ENCODE measurements at regions not wholly inside any gene's neighbourhood (a gene's known extent, or its start where the extent isn't known, plus 50 kb on each side); places are given as distances from the start of the nearest gene placed in this dataset.

DNA sequence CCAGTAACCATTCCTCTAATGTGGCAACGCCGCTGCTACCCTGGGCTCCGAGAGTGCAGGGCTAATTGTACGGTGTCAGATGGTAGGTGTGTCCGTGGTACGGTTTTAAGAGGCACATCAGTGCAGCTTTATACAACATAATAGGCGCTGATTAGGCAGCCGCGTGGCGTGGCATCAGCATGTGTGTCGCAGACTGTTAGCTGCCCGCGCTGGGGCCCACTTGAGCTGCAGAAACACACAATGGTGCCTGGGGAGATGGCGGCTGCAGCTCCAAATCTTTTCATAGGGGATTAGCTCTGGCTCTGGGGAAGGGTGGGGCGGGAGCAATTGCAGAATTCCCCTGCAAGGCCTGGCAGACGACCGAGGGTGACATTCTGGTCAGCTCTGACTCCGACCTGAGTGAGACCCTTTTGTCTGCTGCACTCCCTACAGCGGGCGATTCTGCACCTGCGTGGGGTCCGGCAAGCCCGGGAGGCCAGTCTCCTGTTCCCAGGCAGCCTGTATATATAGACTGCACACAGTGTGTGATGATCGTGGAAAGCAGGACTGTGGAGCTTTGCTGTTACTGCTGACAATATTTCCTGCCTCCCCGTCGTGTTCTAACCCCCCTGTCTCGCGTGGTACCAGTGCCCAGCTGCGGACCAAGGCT lies 722.7 kb upstream of the CELF2 start:
- Histone ChIP-seq H2AFZ (no peak overlapping the region), H3K27me3 (replicated peaks; ENCODE audit: insufficient read depth) (no peaks in the 10 kb centered on the region), H3K9ac (no peak overlapping the region), H3F3A (ENCODE audit: insufficient read depth) (no peaks in the 10 kb centered on the region), H3K36me3 (ENCODE audit: low read depth) (no peaks in the 10 kb centered on the region), H4K20me1 (ENCODE audit: insufficient read depth) (no peaks in the 10 kb centered on the region), H3K9me2 (ENCODE audit: insufficient read depth) (no peaks in the 10 kb centered on the region), H3K4me1 (ENCODE audit: insufficient read depth) (no peaks in the 10 kb centered on the region), H3K27ac (no peak overlapping the region), H3K9me3 (ENCODE audit: low read depth) (no peaks in the 10 kb centered on the region), H3K79me2 (ENCODE audit: insufficient read depth) (no peaks in the 10 kb centered on the region), H3K4me2 (ENCODE audit: unreplicated experiment) (no peak overlapping the region), H3K4me3 (no peak overlapping the region)
- TF ChIP-seq EZH2 (IDR thresholded peaks at IDR 0.05; ENCODE audit: insufficient read depth, poor library complexity, severe bottlenecking) (no peak), EZH2phosphoT487 (IDR thresholded peaks at IDR 0.05; ENCODE audit: insufficient read depth, low read depth) (no peak)
- in situ Hi-C loops (cut with MboI) = no loop called here
- no peak for DNase-seq
- WGBS, 2 experiments (ENCODE audit: low coverage in 1 of 2, low lambda C conversion rate in 2 of 2, missing lambda C conversion rate in 2 of 2) = 63 to 67% methylated on average over 29 of the region's 29 CpGs

DNA sequence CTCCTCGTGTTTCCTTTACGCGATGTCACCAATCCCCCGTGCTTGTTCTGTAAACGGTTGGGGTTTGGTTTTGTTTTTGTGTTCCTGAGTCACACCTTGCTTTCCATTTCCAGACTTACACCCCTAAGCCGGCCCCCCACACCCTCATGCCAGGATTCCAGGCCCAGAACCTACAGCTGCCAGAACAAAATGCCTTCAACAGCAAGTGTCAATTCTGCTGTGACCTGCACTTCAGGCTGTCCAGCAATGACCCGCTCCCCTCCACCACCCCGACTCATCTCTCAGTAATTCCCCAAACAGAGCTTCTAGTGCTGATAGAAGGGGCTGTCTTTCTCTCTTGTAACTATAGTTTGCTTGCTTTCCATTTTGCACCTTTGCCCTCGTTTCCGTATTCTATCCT lies 722.1 kb upstream of the CELF2 start:
- in situ Hi-C loops (cut with MboI) = no loop called here
- no peak for DNase-seq
- Histone ChIP-seq H3K4me1 (ENCODE audit: insufficient read depth) (no peaks in the 10 kb centered on the region), H3K4me3 (no peak overlapping the region), H3K27me3 (replicated peaks; ENCODE audit: insufficient read depth) (no peaks in the 10 kb centered on the region), H3K27ac (no peak overlapping the region), H3K9me2 (ENCODE audit: insufficient read depth) (no peaks in the 10 kb centered on the region), H3K4me2 (ENCODE audit: unreplicated experiment) (no peak overlapping the region), H3F3A (ENCODE audit: insufficient read depth) (no peaks in the 10 kb centered on the region), H3K36me3 (ENCODE audit: low read depth) (no peaks in the 10 kb centered on the region), H3K79me2 (ENCODE audit: insufficient read depth) (no peaks in the 10 kb centered on the region), H2AFZ (no peak overlapping the region), H3K9ac (no peak overlapping the region), H4K20me1 (ENCODE audit: insufficient read depth) (no peaks in the 10 kb centered on the region), H3K9me3 (ENCODE audit: low read depth) (no peaks in the 10 kb centered on the region)
- no peak for TF ChIP-seq EZH2 (IDR thresholded peaks at IDR 0.05; ENCODE audit: insufficient read depth, poor library complexity, severe bottlenecking)
- TF ChIP-seq EZH2phosphoT487 (IDR thresholded peaks at IDR 0.05; ENCODE audit: insufficient read depth, low read depth) = no peak
- 59 to 60% methylated on average over 10 of the region's 10 CpGs for WGBS, 2 experiments (ENCODE audit: low coverage in 1 of 2, low lambda C conversion rate in 2 of 2, missing lambda C conversion rate in 2 of 2)

DNA sequence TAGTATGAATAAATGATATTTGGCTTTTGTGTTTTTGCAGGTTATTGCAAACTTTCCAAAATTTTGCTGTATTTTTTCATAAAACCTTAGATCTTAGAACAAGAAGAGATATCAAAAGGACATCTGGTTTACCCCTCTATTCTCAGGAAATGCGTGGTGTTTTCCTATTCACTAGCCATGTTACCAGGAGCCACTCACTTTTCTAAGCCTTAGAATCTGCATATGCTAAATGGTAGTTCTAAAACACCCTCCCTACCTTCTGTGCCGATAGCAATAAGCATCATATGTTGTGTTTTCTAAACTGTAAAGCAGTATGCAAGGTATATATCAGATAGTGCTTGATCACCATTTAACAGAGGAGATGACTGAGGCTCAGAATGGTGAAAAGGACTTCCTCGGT lies 715.0 kb upstream of the CELF2 start:
- H2AFZ ChIP-seq = no peak overlapping the region
- no peak for TF ChIP-seq EZH2 (IDR thresholded peaks at IDR 0.05; ENCODE audit: insufficient read depth, poor library complexity, severe bottlenecking)
- TF ChIP-seq EZH2phosphoT487 (IDR thresholded peaks at IDR 0.05; ENCODE audit: insufficient read depth, low read depth) = no peak
- in situ Hi-C loops (cut with MboI) = no loop called here
- no peaks in the 10 kb centered on the region for H4K20me1 ChIP-seq (ENCODE audit: insufficient read depth)
- H3K36me3 ChIP-seq (ENCODE audit: low read depth) = no peaks in the 10 kb centered on the region
- H3K4me1 ChIP-seq (ENCODE audit: insufficient read depth) = no peaks in the 10 kb centered on the region
- DNase-seq = no peak
- H3K9me2 ChIP-seq (ENCODE audit: insufficient read depth) = no peaks in the 10 kb centered on the region
- no peaks in the 10 kb centered on the region for H3K27me3 ChIP-seq (replicated peaks; ENCODE audit: insufficient read depth)
- no peak overlapping the region for H3K4me3 ChIP-seq
- H3K4me2 ChIP-seq (ENCODE audit: unreplicated experiment) = no peak overlapping the region
- H3K79me2 ChIP-seq (ENCODE audit: insufficient read depth) = no peaks in the 10 kb centered on the region
- no peaks in the 10 kb centered on the region for H3F3A ChIP-seq (ENCODE audit: insufficient read depth)
- WGBS, 2 experiments (ENCODE audit: low coverage in 1 of 2, low lambda C conversion rate in 2 of 2, missing lambda C conversion rate in 2 of 2) = 36 to 40% methylated on average over 3 of the region's 3 CpGs
- no peak overlapping the region for H3K9ac ChIP-seq
- H3K9me3 ChIP-seq (ENCODE audit: low read depth) = no peaks in the 10 kb centered on the region
- no peak overlapping the region for H3K27ac ChIP-seq

DNA sequence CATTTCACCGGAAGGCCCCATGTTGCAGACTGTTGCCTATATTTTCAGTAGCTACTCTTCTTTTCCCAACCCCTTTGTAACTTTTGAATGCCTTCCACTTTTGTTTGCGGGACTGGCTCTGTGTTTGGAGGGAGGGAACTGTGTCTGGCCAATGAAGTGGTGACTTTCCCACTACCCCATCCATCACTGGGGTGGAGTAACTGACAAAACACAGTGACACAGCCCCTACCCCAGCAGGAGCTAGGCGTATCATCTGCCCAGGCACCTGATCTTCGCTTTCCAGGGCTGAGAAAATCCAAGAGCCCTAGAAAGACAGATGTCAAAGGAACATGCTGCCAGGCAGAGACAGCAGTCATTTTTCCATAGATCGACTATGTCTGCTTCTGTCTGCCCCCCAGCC lies 710.6 kb upstream of the CELF2 start:
- no peak overlapping the region for H2AFZ ChIP-seq
- no peak for TF ChIP-seq EZH2phosphoT487 (IDR thresholded peaks at IDR 0.05; ENCODE audit: insufficient read depth, low read depth)
- TF ChIP-seq EZH2 (IDR thresholded peaks at IDR 0.05; ENCODE audit: insufficient read depth, poor library complexity, severe bottlenecking) = no peak
- H3K4me1 ChIP-seq (ENCODE audit: insufficient read depth) = no peaks in the 10 kb centered on the region
- no peaks in the 10 kb centered on the region for H3F3A ChIP-seq (ENCODE audit: insufficient read depth)
- DNase-seq = no peak
- in situ Hi-C loops (cut with MboI) = no loop called here
- H3K79me2 ChIP-seq (ENCODE audit: insufficient read depth) = no peaks in the 10 kb centered on the region
- WGBS, 2 experiments (ENCODE audit: low coverage in 1 of 2, low lambda C conversion rate in 2 of 2, missing lambda C conversion rate in 2 of 2) = 46 to 48% methylated on average over 5 of the region's 5 CpGs
- no peak overlapping the region for H3K4me3 ChIP-seq
- H3K36me3 ChIP-seq (ENCODE audit: low read depth) = no peaks in the 10 kb centered on the region
- H3K27ac ChIP-seq = no peak overlapping the region
- H3K9me2 ChIP-seq (ENCODE audit: insufficient read depth) = no peaks in the 10 kb centered on the region
- H3K9ac ChIP-seq = no peak overlapping the region
- H3K4me2 ChIP-seq (ENCODE audit: unreplicated experiment) = no peak overlapping the region
- H3K9me3 ChIP-seq (ENCODE audit: low read depth) = no peaks in the 10 kb centered on the region
- no peaks in the 10 kb centered on the region for H3K27me3 ChIP-seq (replicated peaks; ENCODE audit: insufficient read depth)
- H4K20me1 ChIP-seq (ENCODE audit: insufficient read depth) = no peaks in the 10 kb centered on the region

DNA sequence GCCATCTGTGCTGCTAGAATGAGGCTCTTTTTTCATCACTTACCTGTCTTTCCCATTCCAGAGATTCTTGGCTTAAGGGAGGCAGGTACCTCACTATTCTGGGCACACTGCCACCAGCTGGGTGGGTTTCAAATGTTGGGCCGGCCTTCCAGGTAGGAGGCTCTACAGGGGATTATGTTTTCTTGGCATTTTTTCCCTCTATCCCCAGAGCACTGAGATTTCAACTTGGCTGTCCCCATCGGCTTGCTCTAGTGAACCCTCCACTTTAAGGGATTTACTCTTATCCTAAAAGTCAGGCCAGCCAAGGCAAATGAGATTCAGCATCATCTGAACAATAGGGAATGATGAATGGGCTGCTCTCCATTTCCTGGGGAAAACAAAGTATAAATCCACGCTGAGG lies 710.1 kb upstream of the CELF2 start:
- H3K36me3 ChIP-seq (ENCODE audit: low read depth) = no peaks in the 10 kb centered on the region
- H4K20me1 ChIP-seq (ENCODE audit: insufficient read depth) = no peaks in the 10 kb centered on the region
- no peak for DNase-seq
- H3K27ac ChIP-seq = no peak overlapping the region
- no peaks in the 10 kb centered on the region for H3K27me3 ChIP-seq (replicated peaks; ENCODE audit: insufficient read depth)
- no peaks in the 10 kb centered on the region for H3K4me1 ChIP-seq (ENCODE audit: insufficient read depth)
- H3K79me2 ChIP-seq (ENCODE audit: insufficient read depth) = no peaks in the 10 kb centered on the region
- in situ Hi-C loops (cut with MboI) = no loop called here
- H3F3A ChIP-seq (ENCODE audit: insufficient read depth) = no peaks in the 10 kb centered on the region
- H3K4me2 ChIP-seq (ENCODE audit: unreplicated experiment) = no peak overlapping the region
- no peak overlapping the region for H3K4me3 ChIP-seq
- H3K9me2 ChIP-seq (ENCODE audit: insufficient read depth) = no peaks in the 10 kb centered on the region
- no peak overlapping the region for H3K9ac ChIP-seq
- 24 to 35% methylated on average over 3 of the region's 3 CpGs for WGBS, 2 experiments (ENCODE audit: low coverage in 1 of 2, low lambda C conversion rate in 2 of 2, missing lambda C conversion rate in 2 of 2)
- H2AFZ ChIP-seq = no peak overlapping the region
- TF ChIP-seq EZH2 (IDR thresholded peaks at IDR 0.05; ENCODE audit: insufficient read depth, poor library complexity, severe bottlenecking) = no peak
- no peak for TF ChIP-seq EZH2phosphoT487 (IDR thresholded peaks at IDR 0.05; ENCODE audit: insufficient read depth, low read depth)
- H3K9me3 ChIP-seq (ENCODE audit: low read depth) = no peaks in the 10 kb centered on the region
